ENCODE measurements at regions not wholly inside any gene's neighbourhood (a gene's known extent, or its start where the extent isn't known, plus 50 kb on each side); places are given as distances from the start of the nearest gene placed in this dataset.

GRCh38 chr6:18684343-18684742, 297.2 kb downstream of the RNF144B start:
- no peak for TF ChIP-seq ZNF274 (IDR thresholded peaks at IDR 0.05; ENCODE audit: low read depth, low read length)
- no peak for TF ChIP-seq YY1 (IDR thresholded peaks at IDR 0.05; ENCODE audit: insufficient read depth, insufficient read length)
- TF ChIP-seq SUZ12 (IDR thresholded peaks at IDR 0.05; ENCODE audit: extremely low read depth, insufficient read depth, insufficient read length) = no peak
- no peak overlapping the region for H3K9ac ChIP-seq (ENCODE audit: insufficient read length, low read depth)
- no peaks in the 10 kb centered on the region for H3K36me3 ChIP-seq (ENCODE audit: insufficient read depth, insufficient read length, low read length)
- no peaks in the 10 kb centered on the region for H3K9me3 ChIP-seq (ENCODE audit: insufficient read depth, low read length)
- no peak for DNase-seq (ENCODE audit: low read depth, low spot score)
- H3K27me3 ChIP-seq (ENCODE audit: insufficient read depth, insufficient read length) = no peaks in the 10 kb centered on the region
- no peaks in the 10 kb centered on the region for H3K4me1 ChIP-seq (ENCODE audit: insufficient read depth, insufficient read length)
- H3K4me3 ChIP-seq (ENCODE audit: insufficient read length, low read depth) = no peak overlapping the region

GRCh38 chr6:18692929-18693685, 306.0 kb downstream of the RNF144B start:
- TF ChIP-seq ZNF274 (IDR thresholded peaks at IDR 0.05; ENCODE audit: low read depth, low read length) = no peak
- no peak for TF ChIP-seq YY1 (IDR thresholded peaks at IDR 0.05; ENCODE audit: insufficient read depth, insufficient read length)
- no peak for TF ChIP-seq SUZ12 (IDR thresholded peaks at IDR 0.05; ENCODE audit: extremely low read depth, insufficient read depth, insufficient read length)
- no peaks in the 10 kb centered on the region for H3K36me3 ChIP-seq (ENCODE audit: insufficient read depth, insufficient read length, low read length)
- no peak for DNase-seq (ENCODE audit: low read depth, low spot score)
- H3K9ac ChIP-seq (ENCODE audit: insufficient read length, low read depth) = no peak overlapping the region
- H3K9me3 ChIP-seq (ENCODE audit: insufficient read depth, low read length) = no peaks in the 10 kb centered on the region
- H3K4me3 ChIP-seq (ENCODE audit: insufficient read length, low read depth) = no peak overlapping the region
- no peaks in the 10 kb centered on the region for H3K4me1 ChIP-seq (ENCODE audit: insufficient read depth, insufficient read length)
- H3K27me3 ChIP-seq (ENCODE audit: insufficient read depth, insufficient read length) = no peaks in the 10 kb centered on the region

GRCh38 chr6:18693881-18694280, 306.7 kb downstream of the RNF144B start:
- no peak for DNase-seq (ENCODE audit: low read depth, low spot score)
- Histone ChIP-seq H3K9me3 (ENCODE audit: insufficient read depth, low read length) (no peaks in the 10 kb centered on the region), H3K9ac (ENCODE audit: insufficient read length, low read depth) (no peak overlapping the region), H3K4me3 (ENCODE audit: insufficient read length, low read depth) (no peak overlapping the region), H3K4me1 (ENCODE audit: insufficient read depth, insufficient read length) (no peaks in the 10 kb centered on the region), H3K36me3 (ENCODE audit: insufficient read depth, insufficient read length, low read length) (no peaks in the 10 kb centered on the region), H3K27me3 (ENCODE audit: insufficient read depth, insufficient read length) (no peaks in the 10 kb centered on the region)
- TF ChIP-seq SUZ12 (IDR thresholded peaks at IDR 0.05; ENCODE audit: extremely low read depth, insufficient read depth, insufficient read length) (no peak), YY1 (IDR thresholded peaks at IDR 0.05; ENCODE audit: insufficient read depth, insufficient read length) (no peak), ZNF274 (IDR thresholded peaks at IDR 0.05; ENCODE audit: low read depth, low read length) (no peak)

- Histone ChIP-seq H3K4me3 (ENCODE audit: insufficient read length, low read depth) (no peak overlapping the region), H3K27me3 (ENCODE audit: insufficient read depth, insufficient read length) (no peaks in the 10 kb centered on the region), H3K9ac (ENCODE audit: insufficient read length, low read depth) (no peak overlapping the region), H3K36me3 (ENCODE audit: insufficient read depth, insufficient read length, low read length) (no peaks in the 10 kb centered on the region), H3K9me3 (ENCODE audit: insufficient read depth, low read length) (no peaks in the 10 kb centered on the region), H3K4me1 (ENCODE audit: insufficient read depth, insufficient read length) (no peaks in the 10 kb centered on the region)
- no peak for DNase-seq (ENCODE audit: low read depth, low spot score)
- no peak for TF ChIP-seq ZNF274 (IDR thresholded peaks at IDR 0.05; ENCODE audit: low read depth, low read length)
- no peak for TF ChIP-seq SUZ12 (IDR thresholded peaks at IDR 0.05; ENCODE audit: extremely low read depth, insufficient read depth, insufficient read length)
- no peak for TF ChIP-seq YY1 (IDR thresholded peaks at IDR 0.05; ENCODE audit: insufficient read depth, insufficient read length)
These were observed 316.4 kb downstream of the RNF144B start for GRCh38 chr6:18703546-18703945.

GRCh38 chr6:18707714-18708439, 320.7 kb downstream of the RNF144B start:
- Histone ChIP-seq H3K9ac (ENCODE audit: insufficient read length, low read depth) (no peak overlapping the region), H3K4me1 (ENCODE audit: insufficient read depth, insufficient read length) (no peaks in the 10 kb centered on the region), H3K36me3 (ENCODE audit: insufficient read depth, insufficient read length, low read length) (no peaks in the 10 kb centered on the region), H3K27me3 (ENCODE audit: insufficient read depth, insufficient read length) (no peaks in the 10 kb centered on the region), H3K9me3 (ENCODE audit: insufficient read depth, low read length) (no peaks in the 10 kb centered on the region), H3K4me3 (ENCODE audit: insufficient read length, low read depth) (no peak overlapping the region)
- no peak for TF ChIP-seq YY1 (IDR thresholded peaks at IDR 0.05; ENCODE audit: insufficient read depth, insufficient read length)
- no peak for TF ChIP-seq SUZ12 (IDR thresholded peaks at IDR 0.05; ENCODE audit: extremely low read depth, insufficient read depth, insufficient read length)
- TF ChIP-seq ZNF274 (IDR thresholded peaks at IDR 0.05; ENCODE audit: low read depth, low read length) = no peak
- DNase-seq (ENCODE audit: low read depth, low spot score) = no peak

GRCh38 chr6:18712595-18712994, 325.4 kb downstream of the RNF144B start:
- no peaks in the 10 kb centered on the region for H3K9me3 ChIP-seq (ENCODE audit: insufficient read depth, low read length)
- H3K4me1 ChIP-seq (ENCODE audit: insufficient read depth, insufficient read length) = no peaks in the 10 kb centered on the region
- no peak overlapping the region for H3K9ac ChIP-seq (ENCODE audit: insufficient read length, low read depth)
- DNase-seq (ENCODE audit: low read depth, low spot score) = no peak
- no peaks in the 10 kb centered on the region for H3K27me3 ChIP-seq (ENCODE audit: insufficient read depth, insufficient read length)
- TF ChIP-seq YY1 (IDR thresholded peaks at IDR 0.05; ENCODE audit: insufficient read depth, insufficient read length) = no peak
- TF ChIP-seq ZNF274 (IDR thresholded peaks at IDR 0.05; ENCODE audit: low read depth, low read length) = no peak
- no peak for TF ChIP-seq SUZ12 (IDR thresholded peaks at IDR 0.05; ENCODE audit: extremely low read depth, insufficient read depth, insufficient read length)
- H3K36me3 ChIP-seq (ENCODE audit: insufficient read depth, insufficient read length, low read length) = no peaks in the 10 kb centered on the region
- no peak overlapping the region for H3K4me3 ChIP-seq (ENCODE audit: insufficient read length, low read depth)

- no peak for TF ChIP-seq ZNF274 (IDR thresholded peaks at IDR 0.05; ENCODE audit: low read depth, low read length)
- TF ChIP-seq SUZ12 (IDR thresholded peaks at IDR 0.05; ENCODE audit: extremely low read depth, insufficient read depth, insufficient read length) = no peak
- TF ChIP-seq YY1 (IDR thresholded peaks at IDR 0.05; ENCODE audit: insufficient read depth, insufficient read length) = no peak
- Histone ChIP-seq H3K4me1 (ENCODE audit: insufficient read depth, insufficient read length) (no peaks in the 10 kb centered on the region), H3K4me3 (ENCODE audit: insufficient read length, low read depth) (no peak overlapping the region), H3K27me3 (ENCODE audit: insufficient read depth, insufficient read length) (no peaks in the 10 kb centered on the region), H3K9me3 (ENCODE audit: insufficient read depth, low read length) (no peaks in the 10 kb centered on the region), H3K36me3 (ENCODE audit: insufficient read depth, insufficient read length, low read length) (no peaks in the 10 kb centered on the region), H3K9ac (ENCODE audit: insufficient read length, low read depth) (no peak overlapping the region)
- no peak for DNase-seq (ENCODE audit: low read depth, low spot score)
These were observed 332.9 kb downstream of the RNF144B start for GRCh38 chr6:18720075-18720474.

Data from NT2/D1 (cell line).